Parathyroid adenoma (tissue), 2 donors: ENCODE measurements at regions not wholly inside any gene's neighbourhood (a gene's known extent, or its start where the extent isn't known, plus 50 kb on each side); places are given as distances from the start of the nearest gene placed in this dataset.

Experiments used
- H2AFZ ChIP-seq: fragments of 300-600 bp; sonication (generic); one replicate; pipeline ENCODE4 v1.7.0; 2017; ENCODE audit warnings: antibody characterized with exemption, mild to moderate bottlenecking
- H3K27ac ChIP-seq: fragments of 300-600 bp; sonication (generic); one replicate; pipeline ENCODE4 v1.7.0; 2017
- H3K27me3 ChIP-seq: fragments of 300-600 bp; sonication (generic); one replicate; pipeline ENCODE4 v1.7.0; 2017; ENCODE audit warnings: low read length; ENCODE audit not compliant: control insufficient read depth, insufficient read depth
- H3K36me3 ChIP-seq: fragments of 300-600 bp; sonication (generic); one replicate; pipeline ENCODE4 v1.7.0; 2017; ENCODE audit warnings: low read length; ENCODE audit not compliant: control insufficient read depth, insufficient read depth
- H3K4me1 ChIP-seq: fragments of 300-600 bp; sonication (generic); one replicate; pipeline ENCODE4 v1.7.0; 2017; ENCODE audit warnings: control low read depth
- H3K4me2 ChIP-seq: fragments of 300-600 bp; sonication (generic); one replicate; pipeline ENCODE4 v1.7.0; 2017; ENCODE audit warnings: low read length
- H3K4me3 ChIP-seq: fragments of 300-600 bp; sonication (generic); one replicate; pipeline ENCODE4 v1.7.0; 2017; ENCODE audit warnings: low read depth, low read length
- H3K79me2 ChIP-seq: fragments of 300-600 bp; sonication (generic); one replicate; pipeline ENCODE4 v1.7.0; 2017; ENCODE audit warnings: control low read depth
- H3K9ac ChIP-seq: fragments of 300-600 bp; sonication (generic); one replicate; pipeline ENCODE4 v1.7.0; 2017; ENCODE audit warnings: mild to moderate bottlenecking
- H3K9me3 ChIP-seq: fragments of 300-600 bp; sonication (generic); one replicate; pipeline ENCODE4 v1.7.0; 2017; ENCODE audit warnings: low read length; ENCODE audit not compliant: control insufficient read depth
- TF ChIP-seq, protein P1 (sequence below): fragments of 300-600 bp; sonication (generic); IDR thresholded peaks from one replicate; pipeline ENCODE4 v1.7.0; 2017; ENCODE audit warnings: antibody characterized with exemption, mild to moderate bottlenecking
- donor health status: primary hyperparathyroidism.

DNA sequence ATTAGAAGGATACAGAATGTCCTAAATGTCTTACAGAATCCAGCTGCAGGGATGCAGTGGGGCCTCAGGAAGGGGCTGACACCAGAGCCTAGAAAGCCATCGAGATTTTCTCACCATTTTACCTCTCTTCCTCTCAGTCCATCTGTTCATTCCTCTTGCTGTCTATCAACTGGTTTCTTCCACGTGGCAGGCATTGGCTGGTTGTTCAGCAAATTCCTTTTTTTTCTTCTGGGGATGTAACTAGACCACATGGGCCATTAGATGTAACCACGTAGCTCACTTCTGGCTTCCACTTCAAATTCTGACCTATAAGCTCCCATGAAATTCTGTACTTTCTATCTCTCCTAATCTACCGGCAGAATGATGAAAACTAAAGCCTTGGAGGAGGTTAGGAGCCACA is 93.6 kb upstream of the MTAP start:
- H3K36me3 ChIP-seq, result no peaks in the 10 kb centered on the region
- no peaks in the 10 kb centered on the region for H3K4me1 ChIP-seq
- TF ChIP-seq, protein P1, sequence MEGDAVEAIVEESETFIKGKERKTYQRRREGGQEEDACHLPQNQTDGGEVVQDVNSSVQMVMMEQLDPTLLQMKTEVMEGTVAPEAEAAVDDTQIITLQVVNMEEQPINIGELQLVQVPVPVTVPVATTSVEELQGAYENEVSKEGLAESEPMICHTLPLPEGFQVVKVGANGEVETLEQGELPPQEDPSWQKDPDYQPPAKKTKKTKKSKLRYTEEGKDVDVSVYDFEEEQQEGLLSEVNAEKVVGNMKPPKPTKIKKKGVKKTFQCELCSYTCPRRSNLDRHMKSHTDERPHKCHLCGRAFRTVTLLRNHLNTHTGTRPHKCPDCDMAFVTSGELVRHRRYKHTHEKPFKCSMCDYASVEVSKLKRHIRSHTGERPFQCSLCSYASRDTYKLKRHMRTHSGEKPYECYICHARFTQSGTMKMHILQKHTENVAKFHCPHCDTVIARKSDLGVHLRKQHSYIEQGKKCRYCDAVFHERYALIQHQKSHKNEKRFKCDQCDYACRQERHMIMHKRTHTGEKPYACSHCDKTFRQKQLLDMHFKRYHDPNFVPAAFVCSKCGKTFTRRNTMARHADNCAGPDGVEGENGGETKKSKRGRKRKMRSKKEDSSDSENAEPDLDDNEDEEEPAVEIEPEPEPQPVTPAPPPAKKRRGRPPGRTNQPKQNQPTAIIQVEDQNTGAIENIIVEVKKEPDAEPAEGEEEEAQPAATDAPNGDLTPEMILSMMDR, result no peak
- H2AFZ ChIP-seq, result no peak overlapping the region
- H3K9me3 ChIP-seq, result no peaks in the 10 kb centered on the region
- H3K4me3 ChIP-seq, result no peak overlapping the region
- H3K4me2 ChIP-seq, result no peak overlapping the region
- no peaks in the 10 kb centered on the region for H3K27me3 ChIP-seq
- no peak overlapping the region for H3K27ac ChIP-seq
- no peak overlapping the region for H3K9ac ChIP-seq
- H3K79me2 ChIP-seq, result no peaks in the 10 kb centered on the region

DNA sequence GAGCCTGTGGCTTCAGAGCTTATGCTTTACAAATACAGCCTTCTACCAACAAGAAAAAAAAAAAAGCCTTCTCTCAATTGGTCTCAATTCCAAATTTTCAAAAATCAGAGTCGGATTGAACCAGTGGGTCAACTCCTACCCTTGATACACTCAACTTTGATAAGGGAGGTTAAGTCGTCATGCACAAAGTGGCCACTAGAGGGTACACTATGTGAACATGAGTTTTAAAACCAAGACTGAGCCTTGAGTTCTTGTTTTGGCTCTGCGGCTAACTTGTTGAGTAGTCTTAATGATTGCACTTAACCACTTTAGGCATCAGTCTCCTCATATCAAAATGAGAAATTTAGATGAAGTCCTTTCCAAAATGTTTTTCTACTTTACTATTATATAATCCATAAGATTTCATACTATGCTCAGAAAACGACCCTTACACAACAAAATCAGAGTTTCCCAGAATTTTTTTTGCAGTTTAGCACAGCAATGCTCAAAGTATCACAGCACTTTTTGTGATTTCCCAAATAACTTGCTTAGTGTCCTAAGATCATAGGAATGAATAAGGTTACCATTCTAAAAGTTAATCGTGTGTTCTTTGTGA is 92.9 kb upstream of the MTAP start:
- Histone ChIP-seq H3K4me2 (no peak overlapping the region), H3K36me3 (no peaks in the 10 kb centered on the region), H3K4me3 (no peak overlapping the region), H3K27ac (no peak overlapping the region), H2AFZ (no peak overlapping the region), H3K79me2 (no peaks in the 10 kb centered on the region), H3K9ac (no peak overlapping the region), H3K9me3 (no peaks in the 10 kb centered on the region), H3K4me1 (no peaks in the 10 kb centered on the region), H3K27me3 (no peaks in the 10 kb centered on the region)
- TF ChIP-seq, protein P1, result peak; percentile 57

DNA sequence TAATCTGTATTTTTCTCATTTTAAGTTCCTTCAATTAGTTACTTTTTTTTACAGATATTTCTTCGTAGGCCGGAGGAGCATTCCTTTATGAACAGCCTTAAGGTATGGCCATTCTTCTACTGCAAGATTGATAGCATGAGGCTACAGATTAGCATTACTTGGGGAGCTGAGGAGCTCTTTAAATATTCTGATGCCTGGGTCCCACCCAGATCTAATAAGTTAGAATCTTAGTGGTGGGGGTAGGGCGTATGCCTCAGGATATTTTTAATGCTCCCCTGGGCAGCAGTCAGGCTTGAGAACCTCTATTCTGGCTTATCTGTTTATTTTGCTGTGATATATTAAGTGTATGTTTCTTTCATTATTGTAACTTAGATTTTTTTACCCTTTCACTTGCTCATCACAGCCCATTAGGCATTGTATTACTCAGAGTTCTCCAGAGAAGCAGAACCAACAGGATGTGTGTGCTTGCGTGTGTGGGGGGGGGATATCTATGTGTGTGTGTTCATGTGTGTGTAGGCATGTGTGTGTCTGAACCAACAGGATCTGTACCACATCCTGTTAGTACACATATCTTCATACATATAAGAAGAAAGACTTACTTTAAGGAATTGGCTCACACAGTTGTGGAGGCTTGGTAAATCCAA is 91.8 kb upstream of the MTAP start:
- H3K4me1 ChIP-seq, result no peaks in the 10 kb centered on the region
- TF ChIP-seq, protein P1, result no peak
- H3K79me2 ChIP-seq, result no peaks in the 10 kb centered on the region
- no peak overlapping the region for H3K9ac ChIP-seq
- no peak overlapping the region for H2AFZ ChIP-seq
- no peak overlapping the region for H3K4me3 ChIP-seq
- no peaks in the 10 kb centered on the region for H3K9me3 ChIP-seq
- no peak overlapping the region for H3K27ac ChIP-seq
- H3K27me3 ChIP-seq, result no peaks in the 10 kb centered on the region
- H3K36me3 ChIP-seq, result no peaks in the 10 kb centered on the region
- no peak overlapping the region for H3K4me2 ChIP-seq

DNA sequence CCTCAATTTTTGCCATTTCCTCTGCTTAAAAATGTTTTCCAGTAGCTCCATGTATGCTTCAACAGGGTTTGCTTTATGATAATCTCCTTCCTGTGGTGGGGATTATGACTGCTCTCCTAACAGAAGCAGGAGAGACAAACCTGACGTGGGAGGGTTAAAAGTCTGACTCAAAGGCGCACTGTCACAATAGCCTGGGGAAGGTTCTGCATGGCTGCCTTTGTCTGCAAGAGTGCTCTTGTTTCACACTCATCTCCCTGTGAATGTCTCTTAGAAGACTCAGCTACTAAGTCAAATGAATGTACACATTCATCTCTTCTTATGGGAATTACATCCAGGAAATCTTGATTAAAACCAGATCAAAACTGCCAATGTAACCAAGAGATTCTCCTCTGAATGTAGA is 90.9 kb upstream of the MTAP start:
- Histone ChIP-seq H3K27me3 (no peaks in the 10 kb centered on the region), H3K4me3 (no peak overlapping the region), H3K27ac (no peak overlapping the region), H2AFZ (no peak overlapping the region), H3K36me3 (no peaks in the 10 kb centered on the region), H3K4me1 (no peaks in the 10 kb centered on the region), H3K9ac (no peak overlapping the region), H3K4me2 (no peak overlapping the region), H3K9me3 (no peaks in the 10 kb centered on the region), H3K79me2 (no peaks in the 10 kb centered on the region)
- TF ChIP-seq, protein P1, result no peak

DNA sequence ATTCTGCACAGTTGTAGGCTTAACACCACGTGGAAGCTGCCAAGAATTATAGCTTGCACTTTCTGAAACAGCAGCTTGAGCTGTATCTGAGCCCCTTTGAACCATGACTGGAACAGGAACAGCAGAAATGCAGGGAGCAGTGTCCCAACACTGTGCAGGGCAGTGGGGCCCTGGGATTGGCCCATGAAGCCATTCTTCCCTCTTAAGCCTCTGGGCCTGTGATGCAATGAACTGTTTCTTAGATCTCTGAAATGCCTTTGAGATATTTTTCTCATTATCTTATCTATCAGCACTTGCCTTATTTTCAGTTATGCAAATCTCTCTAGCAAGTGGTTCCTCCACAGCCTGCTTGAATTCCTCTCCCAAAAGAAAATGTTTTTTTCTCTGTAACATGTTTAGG is 87.0 kb upstream of the MTAP start:
- no peak overlapping the region for H3K27ac ChIP-seq
- no peaks in the 10 kb centered on the region for H3K4me1 ChIP-seq
- TF ChIP-seq, protein P1, result no peak
- no peak overlapping the region for H3K4me2 ChIP-seq
- H3K36me3 ChIP-seq, result no peaks in the 10 kb centered on the region
- no peak overlapping the region for H3K9ac ChIP-seq
- H3K27me3 ChIP-seq, result no peaks in the 10 kb centered on the region
- H3K9me3 ChIP-seq, result no peaks in the 10 kb centered on the region
- no peaks in the 10 kb centered on the region for H3K79me2 ChIP-seq
- no peak overlapping the region for H2AFZ ChIP-seq
- no peak overlapping the region for H3K4me3 ChIP-seq
